ENCODE measurements at regions not wholly inside any gene's neighbourhood (a gene's known extent, or its start where the extent isn't known, plus 50 kb on each side); places are given as distances from the start of the nearest gene placed in this dataset.

- TF ChIP-seq ATF2 (IDR thresholded peaks at IDR 0.05; ENCODE audit: low read length): no peak
- TF ChIP-seq POLR2A (IDR thresholded peaks at IDR 0.05; ENCODE audit: control extremely low read depth in 1 of 2, low read depth in 2 of 2, low read length in 2 of 2): no peak
- no peak for TF ChIP-seq TAF7 (optimal IDR thresholded peaks at IDR 0.05; ENCODE audit: borderline replicate concordance, low read depth, low read length)
- no peak for TF ChIP-seq HDAC2 (IDR thresholded peaks at IDR 0.05; ENCODE audit: borderline replicate concordance in 1 of 2, low read depth in 2 of 2, low read length in 2 of 2)
- no peak for TF ChIP-seq FOSL1 (IDR thresholded peaks at IDR 0.05; ENCODE audit: insufficient read depth, low read depth, low read length)
Measured at GRCh38 chrX:112577146-112577545, 102.6 kb downstream of the LHFPL1 start (continued).
